Tibial nerve (tissue), 4 donors: ENCODE measurements at regions not wholly inside any gene's neighbourhood (a gene's known extent, or its start where the extent isn't known, plus 50 kb on each side); places are given as distances from the start of the nearest gene placed in this dataset.

Experiments used
- DNase-seq, 2 donors: peaks; one replicate each; pipeline ENCODE4 v3.0.0-alpha.2; 2019; ENCODE audit warnings: low spot score in 2 of 2
- H3K27ac ChIP-seq, 4 donors: fragments of 200-600 bp; sonication (generic) in 3 of 4; one replicate each; pipeline ENCODE4 v1.5.1; 2017 to 2019; ENCODE audit warnings: mild to moderate bottlenecking in 1 of 4
- H3K27me3 ChIP-seq, 2 donors: fragments of 200-600 bp; sonication (generic) in 1 of 2; one replicate each; pipeline versions ENCODE4 v1.5.1 to v1.6.0; 2017 to 2019
- H3K36me3 ChIP-seq, 3 donors: fragments of 200-600 bp; sonication (generic); one replicate each; pipeline ENCODE4 v1.5.1; 2018 to 2019
- H3K4me1 ChIP-seq, 4 donors: fragments of 200-600 bp; sonication (generic) in 3 of 4; one replicate each; pipeline ENCODE4 v1.5.1; 2017 to 2019
- H3K4me3 ChIP-seq, 4 donors: fragments of 200-600 bp; sonication (generic) in 3 of 4; one replicate each; pipeline ENCODE4 v1.5.1; 2017 to 2019; ENCODE audit warnings: mild to moderate bottlenecking in 1 of 4, moderate library complexity in 1 of 4
- H3K9me3 ChIP-seq, 4 donors: fragments of 200-600 bp; sonication (generic) in 3 of 4; one replicate each; pipeline ENCODE4 v1.5.1; 2017 to 2019
- EP300 ChIP-seq, 2 donors: sonication (generic); formaldehyde crosslinking; IDR thresholded peaks; one replicate each; pipeline ENCODE4 v1.6.1; 2017; ENCODE audit warnings: antibody characterized with exemption in 2 of 2, mild to moderate bottlenecking in 1 of 2
- POLR2A ChIP-seq, 2 donors: fragments of 450-650 bp; IDR thresholded peaks; one replicate each; pipeline ENCODE4 v1.6.1; 2017; ENCODE audit warnings: antibody characterized with exemption in 2 of 2, mild to moderate bottlenecking in 2 of 2, moderate library complexity in 2 of 2
- WGBS, 2 donors: methylation state at CpG; one replicate each; pipeline ENCODE4 v1.1.5; 2018; 5-methylcytosine and 5-hydroxymethylcytosine counted together
- TF ChIP-seq, protein P1 (sequence below), 5 experiments: fragments of 200-600 bp in 3 of 5; fragments of 450-650 bp in 2 of 5; sonication (generic) in 3 of 5; IDR thresholded peaks; one replicate each; pipeline ENCODE4 v1.5.1; 2016 to 2019; ENCODE audit warnings: antibody characterized with exemption in 5 of 5, mild to moderate bottlenecking in 3 of 5, moderate library complexity in 2 of 5

DNA sequence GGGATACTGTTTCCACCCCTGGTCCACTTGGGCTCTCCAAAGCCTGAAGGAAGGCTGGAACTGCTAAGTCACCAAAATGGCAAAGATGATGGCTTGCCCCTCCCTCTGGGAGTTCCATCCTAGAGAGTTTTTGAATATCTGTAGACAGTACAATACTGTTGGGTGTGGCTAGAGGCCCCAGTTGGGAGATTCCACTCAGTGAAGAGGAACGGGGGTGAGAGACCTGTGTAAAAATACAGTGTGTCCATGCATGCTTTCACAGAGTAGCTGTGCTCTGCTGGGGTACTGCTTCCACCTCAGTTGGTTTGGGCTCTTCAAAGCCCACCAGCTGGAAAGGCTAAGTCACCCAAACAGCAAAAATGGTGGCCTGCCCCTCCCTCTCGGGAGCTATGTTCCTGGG, 109.8 kb upstream of the APOOL start:
- 84 to 100% methylated on average over 1 to 2 of the region's 2 CpGs for WGBS, 2 donors

GRCh38 chrX:84907324-84907968, 96.2 kb upstream of the APOOL start:
- Histone ChIP-seq H3K27ac (no peak overlapping the region), H3K4me3 (no peak overlapping the region), H3K4me1 (no peaks in the 10 kb centered on the region), H3K27me3 (no peaks in the 10 kb centered on the region), H3K36me3 (no peaks in the 10 kb centered on the region), H3K9me3 (no peaks in the 10 kb centered on the region)
- 38 to 50% methylated on average over 5 of the region's 5 CpGs for WGBS, 2 donors
- no peak for TF ChIP-seq POLR2A (IDR thresholded peaks at IDR 0.05)
- TF ChIP-seq, protein P1, sequence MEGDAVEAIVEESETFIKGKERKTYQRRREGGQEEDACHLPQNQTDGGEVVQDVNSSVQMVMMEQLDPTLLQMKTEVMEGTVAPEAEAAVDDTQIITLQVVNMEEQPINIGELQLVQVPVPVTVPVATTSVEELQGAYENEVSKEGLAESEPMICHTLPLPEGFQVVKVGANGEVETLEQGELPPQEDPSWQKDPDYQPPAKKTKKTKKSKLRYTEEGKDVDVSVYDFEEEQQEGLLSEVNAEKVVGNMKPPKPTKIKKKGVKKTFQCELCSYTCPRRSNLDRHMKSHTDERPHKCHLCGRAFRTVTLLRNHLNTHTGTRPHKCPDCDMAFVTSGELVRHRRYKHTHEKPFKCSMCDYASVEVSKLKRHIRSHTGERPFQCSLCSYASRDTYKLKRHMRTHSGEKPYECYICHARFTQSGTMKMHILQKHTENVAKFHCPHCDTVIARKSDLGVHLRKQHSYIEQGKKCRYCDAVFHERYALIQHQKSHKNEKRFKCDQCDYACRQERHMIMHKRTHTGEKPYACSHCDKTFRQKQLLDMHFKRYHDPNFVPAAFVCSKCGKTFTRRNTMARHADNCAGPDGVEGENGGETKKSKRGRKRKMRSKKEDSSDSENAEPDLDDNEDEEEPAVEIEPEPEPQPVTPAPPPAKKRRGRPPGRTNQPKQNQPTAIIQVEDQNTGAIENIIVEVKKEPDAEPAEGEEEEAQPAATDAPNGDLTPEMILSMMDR (IDR thresholded peaks at IDR 0.05), result peak in 4 of 5 experiments; percentile 8 to 35 (median 26)
- no peak for DNase-seq

More for the DNA sequence above, 109.8 kb upstream of the APOOL start:
- no peaks in the 10 kb centered on the region for H3K9me3 ChIP-seq
- H3K27ac ChIP-seq, result no peak overlapping the region
- no peak overlapping the region for H3K4me3 ChIP-seq
- DNase-seq, result no peak
- TF ChIP-seq POLR2A (IDR thresholded peaks at IDR 0.05) (no peak), EP300 (IDR thresholded peaks at IDR 0.05) (no peak)
- TF ChIP-seq, protein P1 (IDR thresholded peaks at IDR 0.05), result no peak
- no peaks in the 10 kb centered on the region for H3K4me1 ChIP-seq
- H3K27me3 ChIP-seq, result no peaks in the 10 kb centered on the region
- H3K36me3 ChIP-seq, result no peaks in the 10 kb centered on the region

DNA sequence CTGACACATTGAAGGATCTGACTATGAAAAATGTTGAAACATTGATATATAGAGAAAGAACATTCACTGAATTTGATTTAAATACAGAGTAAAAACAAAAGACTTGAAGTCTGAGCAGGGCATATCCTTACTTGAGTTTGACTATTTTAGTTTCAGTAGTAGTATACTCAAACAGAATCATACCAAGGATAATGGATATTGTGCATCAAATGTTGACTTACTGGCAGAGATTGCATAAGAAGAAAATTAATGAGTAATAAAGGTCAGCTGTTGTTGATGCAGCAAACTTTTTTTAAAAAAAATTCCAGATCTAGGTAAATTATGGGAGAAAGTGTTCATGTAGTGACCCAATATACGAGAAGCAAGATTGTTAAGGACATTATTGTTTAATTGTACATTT, 94.5 kb upstream of the APOOL start:
- no peak for DNase-seq
- no peaks in the 10 kb centered on the region for H3K36me3 ChIP-seq
- H3K27ac ChIP-seq, result no peak overlapping the region
- no peaks in the 10 kb centered on the region for H3K9me3 ChIP-seq
- H3K4me1 ChIP-seq, result no peaks in the 10 kb centered on the region
- H3K27me3 ChIP-seq, result no peaks in the 10 kb centered on the region
- TF ChIP-seq EP300 (IDR thresholded peaks at IDR 0.05), result no peak
- TF ChIP-seq, protein P1 (IDR thresholded peaks at IDR 0.05), result no peak
- no peak for TF ChIP-seq POLR2A (IDR thresholded peaks at IDR 0.05)
- WGBS, 2 donors, result 53 to 58% methylated on average over 1 of the region's 1 CpG
- no peak overlapping the region for H3K4me3 ChIP-seq

DNA sequence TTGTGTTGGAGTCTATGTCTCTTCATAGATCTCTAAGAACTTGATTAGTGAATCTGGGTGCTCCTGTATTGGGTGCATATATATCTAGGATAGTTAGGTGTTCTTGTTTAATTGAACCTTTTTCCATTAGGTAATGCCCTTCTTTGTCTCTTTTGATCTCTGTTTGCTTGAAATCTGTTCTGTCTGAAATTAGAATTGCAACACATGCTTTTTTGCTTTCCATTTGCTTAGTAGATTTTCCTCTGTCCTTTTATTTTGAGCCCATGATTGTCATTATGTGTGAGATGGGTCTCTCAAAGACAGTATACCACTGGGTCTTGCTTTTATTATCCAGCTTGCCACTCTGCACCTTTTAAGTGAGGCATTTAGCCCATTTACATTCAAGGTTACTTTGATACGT, 79.1 kb upstream of the APOOL start:
- 55 to 100% methylated on average over 1 of the region's 1 CpG for WGBS, 2 donors
- Histone ChIP-seq H3K9me3 (no peaks in the 10 kb centered on the region), H3K4me1 (no peaks in the 10 kb centered on the region), H3K27ac (no peak overlapping the region), H3K27me3 (no peaks in the 10 kb centered on the region), H3K36me3 (no peaks in the 10 kb centered on the region), H3K4me3 (no peak overlapping the region)
- TF ChIP-seq EP300 (IDR thresholded peaks at IDR 0.05) (no peak), POLR2A (IDR thresholded peaks at IDR 0.05) (no peak)
- TF ChIP-seq, protein P1 (IDR thresholded peaks at IDR 0.05), result no peak
- no peak for DNase-seq

- H3K27me3 ChIP-seq, result no peaks in the 10 kb centered on the region
- no peak for TF ChIP-seq POLR2A (IDR thresholded peaks at IDR 0.05)
- TF ChIP-seq, protein P1 (IDR thresholded peaks at IDR 0.05), result no peak
- TF ChIP-seq EP300 (IDR thresholded peaks at IDR 0.05), result no peak
Measured at GRCh38 chrX:84932814-84933213, 70.9 kb upstream of the APOOL start.

More at GRCh38 chrX:84932814-84933213, 70.9 kb upstream of the APOOL start:
- H3K4me3 ChIP-seq, result no peak overlapping the region
- H3K36me3 ChIP-seq, result no peaks in the 10 kb centered on the region
- no peaks in the 10 kb centered on the region for H3K4me1 ChIP-seq
- no peak for DNase-seq
- H3K9me3 ChIP-seq, result no peaks in the 10 kb centered on the region
- H3K27ac ChIP-seq, result no peak overlapping the region
